Suprapubic skin (tissue), 4 donors: ENCODE measurements at regions not wholly inside any gene's neighbourhood (a gene's known extent, or its start where the extent isn't known, plus 50 kb on each side); places are given as distances from the start of the nearest gene placed in this dataset.

Experiments used
- DNase-seq, 2 donors: peaks; one replicate each; pipeline ENCODE4 v3.0.0-alpha.2; 2019; ENCODE audit warnings: low spot score in 2 of 2
- H3K27ac ChIP-seq: fragments of 200-600 bp; sonication (generic); one replicate; pipeline ENCODE4 v1.5.1; 2019
- H3K27me3 ChIP-seq: fragments of 200-600 bp; sonication (generic); one replicate; pipeline ENCODE4 v1.5.1; 2019
- H3K36me3 ChIP-seq: fragments of 200-600 bp; sonication (generic); one replicate; pipeline ENCODE4 v1.5.1; 2019
- H3K4me1 ChIP-seq: fragments of 200-600 bp; sonication (generic); one replicate; pipeline ENCODE4 v1.5.1; 2019
- H3K4me3 ChIP-seq: fragments of 200-600 bp; sonication (generic); one replicate; pipeline ENCODE4 v1.5.1; 2019; ENCODE audit warnings: mild to moderate bottlenecking
- H3K9me3 ChIP-seq: fragments of 200-600 bp; sonication (generic); one replicate; pipeline ENCODE4 v1.5.1; 2019
- CTCF ChIP-seq, 2 donors: fragments of 200-600 bp in 1 of 2; fragments of 450-650 bp in 1 of 2; sonication (generic) in 1 of 2; IDR thresholded peaks; one replicate each; pipeline ENCODE4 v1.5.1; 2016 to 2019; ENCODE audit warnings: antibody characterized with exemption in 2 of 2, mild to moderate bottlenecking in 1 of 2, moderate library complexity in 1 of 2
- EP300 ChIP-seq: sonication (generic); formaldehyde crosslinking; IDR thresholded peaks from one replicate; pipeline ENCODE4 v1.6.1; 2017; ENCODE audit warnings: antibody characterized with exemption
- POLR2A ChIP-seq, 2 donors: fragments of 450-650 bp; IDR thresholded peaks; one replicate each; pipeline ENCODE4 v1.6.1; 2017; ENCODE audit warnings: antibody characterized with exemption in 2 of 2, mild to moderate bottlenecking in 2 of 2, moderate library complexity in 2 of 2
- POLR2AphosphoS5 ChIP-seq, 3 donors: sonication (generic); formaldehyde crosslinking; IDR thresholded peaks; one replicate each; pipeline ENCODE4 v1.6.1; 2017; ENCODE audit warnings: antibody characterized with exemption in 3 of 3
- WGBS: methylation state at CpG from one replicate; pipeline ENCODE4 v1.1.5; 2018; 5-methylcytosine and 5-hydroxymethylcytosine counted together

DNA sequence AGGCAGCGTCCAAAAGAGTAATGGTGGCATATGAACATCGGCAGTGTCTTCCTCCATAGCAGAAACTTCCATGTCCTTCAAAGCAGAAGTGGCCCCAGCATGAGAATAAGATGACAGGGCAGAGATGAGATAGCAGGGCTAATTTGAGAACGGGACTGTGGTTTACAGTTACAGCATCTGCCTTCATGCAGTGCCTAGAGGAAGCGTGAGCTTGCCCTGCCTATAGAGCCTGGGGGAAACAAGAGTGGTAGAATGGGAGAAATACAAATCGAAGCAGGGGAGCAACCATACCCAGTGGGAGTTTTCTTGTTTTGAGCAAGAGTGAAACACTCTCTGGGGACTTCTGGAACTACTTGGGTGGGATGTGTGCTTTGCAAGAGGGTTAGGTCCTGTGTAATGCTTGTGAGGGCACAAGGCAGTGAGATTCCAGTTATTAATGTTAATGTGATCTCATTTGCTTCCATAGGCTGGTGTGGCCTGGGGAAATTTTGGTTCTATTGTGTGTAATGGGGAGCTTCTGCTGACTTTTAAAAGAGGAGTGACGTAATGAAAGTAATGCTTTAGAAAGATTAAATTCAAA lies 616.9 kb downstream of the ZIC1 start:
- no peak overlapping the region for H3K27ac ChIP-seq
- H3K4me1 ChIP-seq, result no peaks in the 10 kb centered on the region
- H3K36me3 ChIP-seq, result no peaks in the 10 kb centered on the region
- no peaks in the 10 kb centered on the region for H3K27me3 ChIP-seq
- DNase-seq, result no peak
- H3K4me3 ChIP-seq, result no peak overlapping the region
- no peaks in the 10 kb centered on the region for H3K9me3 ChIP-seq
- no peak for TF ChIP-seq CTCF (IDR thresholded peaks at IDR 0.05)
- TF ChIP-seq POLR2AphosphoS5 (IDR thresholded peaks at IDR 0.05), result no peak
- no peak for TF ChIP-seq POLR2A (IDR thresholded peaks at IDR 0.05)
- TF ChIP-seq EP300, result no peak
- 77% methylated on average over 6 of the region's 6 CpGs for WGBS

DNA sequence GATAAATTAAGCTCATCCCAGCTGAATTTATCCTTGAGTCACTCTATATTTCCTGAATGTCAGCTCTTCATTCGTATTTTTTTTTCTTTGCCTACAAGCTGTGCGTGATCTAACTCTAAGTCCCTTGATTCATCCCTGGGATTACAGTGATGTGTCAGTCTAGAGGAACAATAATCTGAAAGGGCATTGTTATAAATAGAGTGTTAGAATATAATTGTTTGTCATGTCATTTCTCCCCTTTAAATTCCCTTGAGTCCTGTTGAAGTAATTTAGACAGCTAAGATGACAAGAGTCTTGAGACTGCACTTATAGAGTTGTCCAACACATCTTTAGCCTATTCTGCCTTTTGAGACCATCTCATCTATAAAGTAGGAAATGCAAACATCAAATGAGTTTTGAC lies 621.8 kb downstream of the ZIC1 start:
- H3K4me1 ChIP-seq, result no peaks in the 10 kb centered on the region
- 74% methylated on average over 2 of the region's 2 CpGs for WGBS
- H3K36me3 ChIP-seq, result no peaks in the 10 kb centered on the region
- no peaks in the 10 kb centered on the region for H3K9me3 ChIP-seq
- H3K27me3 ChIP-seq, result no peaks in the 10 kb centered on the region
- H3K4me3 ChIP-seq, result no peak overlapping the region
- DNase-seq, result no peak
- no peak overlapping the region for H3K27ac ChIP-seq
- TF ChIP-seq POLR2AphosphoS5 (IDR thresholded peaks at IDR 0.05) (no peak), CTCF (IDR thresholded peaks at IDR 0.05) (no peak), EP300 (no peak), POLR2A (IDR thresholded peaks at IDR 0.05) (no peak)

GRCh38 chr3:148034353-148034752 lies 625.2 kb downstream of the ZIC1 start:
- Histone ChIP-seq H3K4me3 (no peak overlapping the region), H3K4me1 (no peaks in the 10 kb centered on the region), H3K9me3 (no peaks in the 10 kb centered on the region), H3K27me3 (no peaks in the 10 kb centered on the region), H3K27ac (no peak overlapping the region), H3K36me3 (no peaks in the 10 kb centered on the region)
- WGBS, result 69% methylated on average over 3 of the region's 3 CpGs
- DNase-seq, result no peak
- TF ChIP-seq EP300, result no peak
- no peak for TF ChIP-seq CTCF (IDR thresholded peaks at IDR 0.05)
- no peak for TF ChIP-seq POLR2A (IDR thresholded peaks at IDR 0.05)
- no peak for TF ChIP-seq POLR2AphosphoS5 (IDR thresholded peaks at IDR 0.05)

DNA sequence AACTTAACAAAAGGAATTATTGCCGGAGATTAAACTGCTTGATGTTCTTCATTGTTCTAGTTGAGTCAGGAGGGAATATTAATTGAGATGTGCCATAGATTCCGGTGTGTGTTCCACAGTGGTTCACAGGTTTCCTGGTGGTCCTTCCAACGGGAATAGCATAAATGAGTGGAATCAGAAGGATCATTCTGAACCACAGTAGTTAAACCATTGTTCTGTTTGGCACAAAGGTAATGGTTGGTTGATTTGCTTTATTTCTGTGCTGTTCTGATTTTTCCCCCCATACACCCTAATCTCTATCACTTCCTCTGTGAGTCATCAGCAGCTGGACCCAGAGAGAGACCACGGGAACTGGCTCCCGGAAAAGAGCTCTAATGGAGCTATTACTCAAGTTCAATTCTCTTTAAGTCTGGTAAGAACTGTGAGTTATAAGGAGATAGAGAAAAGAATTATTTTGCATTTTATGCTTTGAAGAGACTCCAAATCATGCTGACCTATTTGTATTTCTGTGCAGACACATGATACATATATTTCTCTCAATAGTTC lies 627.2 kb downstream of the ZIC1 start:
- Histone ChIP-seq H3K4me1 (no peaks in the 10 kb centered on the region), H3K36me3 (no peaks in the 10 kb centered on the region), H3K27me3 (no peaks in the 10 kb centered on the region), H3K27ac (no peak overlapping the region), H3K9me3 (no peaks in the 10 kb centered on the region), H3K4me3 (no peak overlapping the region)
- no peak for TF ChIP-seq EP300
- TF ChIP-seq CTCF (IDR thresholded peaks at IDR 0.05), result no peak
- no peak for TF ChIP-seq POLR2A (IDR thresholded peaks at IDR 0.05)
- no peak for TF ChIP-seq POLR2AphosphoS5 (IDR thresholded peaks at IDR 0.05)
- 70% methylated on average over 5 of the region's 5 CpGs for WGBS
- DNase-seq, result no peak

DNA sequence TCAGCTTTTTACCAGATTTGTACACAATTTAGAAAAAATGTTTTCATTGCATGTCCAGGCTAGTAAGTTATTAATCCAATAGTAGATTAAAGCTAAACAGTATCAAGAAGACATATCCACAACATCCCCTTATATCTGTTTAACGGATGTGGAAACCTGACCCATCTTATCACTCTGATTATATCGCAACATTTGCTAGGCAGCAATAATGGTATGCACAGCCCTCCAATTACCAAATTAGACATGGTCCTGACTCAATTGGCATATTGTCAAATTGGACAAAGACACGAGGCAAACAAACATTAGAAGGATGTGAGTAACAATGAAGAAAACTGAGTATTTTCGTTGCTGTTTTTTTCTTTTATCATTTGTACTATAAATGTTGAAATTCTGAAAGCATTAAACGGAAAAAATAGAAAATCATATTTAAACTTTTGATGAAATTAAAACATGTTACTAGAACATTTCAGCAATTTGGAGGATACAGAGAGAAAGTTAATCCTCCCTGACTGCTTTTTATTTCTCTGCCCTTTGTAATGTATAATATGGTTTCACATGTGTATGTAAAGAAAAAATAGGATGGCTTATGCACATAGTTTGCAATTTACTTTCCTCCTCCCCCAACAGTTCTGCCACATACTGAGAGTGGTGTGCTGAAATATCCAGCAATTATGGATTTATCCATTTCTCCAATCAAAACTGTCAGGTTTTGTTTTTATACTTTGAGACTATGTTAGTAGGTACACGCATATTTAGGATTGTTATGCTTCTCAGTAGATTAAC lies 633.7 kb downstream of the ZIC1 start:
- Histone ChIP-seq H3K27me3 (no peaks in the 10 kb centered on the region), H3K4me3 (no peak overlapping the region), H3K4me1 (no peaks in the 10 kb centered on the region), H3K27ac (no peak overlapping the region), H3K9me3 (no peaks in the 10 kb centered on the region), H3K36me3 (no peaks in the 10 kb centered on the region)
- WGBS, result 73% methylated on average over 6 of the region's 6 CpGs
- no peak for TF ChIP-seq EP300
- TF ChIP-seq POLR2A (IDR thresholded peaks at IDR 0.05), result no peak
- no peak for TF ChIP-seq POLR2AphosphoS5 (IDR thresholded peaks at IDR 0.05)
- TF ChIP-seq CTCF (IDR thresholded peaks at IDR 0.05), result no peak
- DNase-seq, result no peak
